HG03469 (cell line): ENCODE measurements at regions not wholly inside any gene's neighbourhood (a gene's known extent, or its start where the extent isn't known, plus 50 kb on each side); places are given as distances from the start of the nearest gene placed in this dataset.
"Not testable (repeated sequence)": the region's sequence is repeated elsewhere in the genome, so short reads cannot be mapped to it uniquely, and the experiment has no call there.

Source experiments
- ATAC-seq: cut with Tn5 transposase; IDR thresholded peaks from one replicate; pipeline ENCODE4 v1.9.1; 2021; ENCODE audit warnings: mild to moderate bottlenecking, moderate library complexity, moderate number of reproducible peaks; ENCODE audit not compliant: unreplicated experiment

GRCh38 chr20:56689318-56689717 is 60.2 kb downstream of the TFAP2C start:
- ATAC-seq: no peak

DNA sequence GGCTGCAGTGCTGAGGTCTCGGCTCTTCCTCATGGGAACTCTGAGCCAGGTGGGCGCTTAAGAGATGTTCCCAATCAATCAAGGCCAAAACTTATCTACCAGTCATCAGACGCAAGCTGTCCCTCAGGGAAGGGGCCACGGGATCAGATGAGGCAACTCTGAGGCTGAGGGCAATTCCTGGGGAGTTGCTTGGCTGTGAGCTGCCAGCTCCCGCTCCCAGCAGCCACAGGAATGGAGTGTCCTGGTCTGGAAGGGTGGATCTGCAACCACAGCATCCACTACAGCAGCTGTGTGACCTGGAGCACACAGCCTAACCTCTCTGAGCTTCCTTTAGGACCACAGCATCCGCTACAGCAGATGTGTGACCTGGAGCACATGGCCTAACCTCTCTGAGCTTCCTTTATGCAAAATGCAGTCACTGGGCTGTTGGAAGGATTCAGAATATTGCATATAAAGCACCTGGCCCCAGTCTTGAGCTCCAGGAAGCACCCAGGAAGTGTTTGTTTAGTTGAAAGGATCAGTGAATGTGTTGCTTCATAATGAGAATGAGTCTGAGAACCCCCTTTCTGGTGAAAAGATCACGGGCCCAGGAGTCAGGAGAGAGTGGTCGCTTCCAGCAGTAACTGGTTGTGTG is 60.9 kb downstream of the TFAP2C start:
- no peak for ATAC-seq

DNA sequence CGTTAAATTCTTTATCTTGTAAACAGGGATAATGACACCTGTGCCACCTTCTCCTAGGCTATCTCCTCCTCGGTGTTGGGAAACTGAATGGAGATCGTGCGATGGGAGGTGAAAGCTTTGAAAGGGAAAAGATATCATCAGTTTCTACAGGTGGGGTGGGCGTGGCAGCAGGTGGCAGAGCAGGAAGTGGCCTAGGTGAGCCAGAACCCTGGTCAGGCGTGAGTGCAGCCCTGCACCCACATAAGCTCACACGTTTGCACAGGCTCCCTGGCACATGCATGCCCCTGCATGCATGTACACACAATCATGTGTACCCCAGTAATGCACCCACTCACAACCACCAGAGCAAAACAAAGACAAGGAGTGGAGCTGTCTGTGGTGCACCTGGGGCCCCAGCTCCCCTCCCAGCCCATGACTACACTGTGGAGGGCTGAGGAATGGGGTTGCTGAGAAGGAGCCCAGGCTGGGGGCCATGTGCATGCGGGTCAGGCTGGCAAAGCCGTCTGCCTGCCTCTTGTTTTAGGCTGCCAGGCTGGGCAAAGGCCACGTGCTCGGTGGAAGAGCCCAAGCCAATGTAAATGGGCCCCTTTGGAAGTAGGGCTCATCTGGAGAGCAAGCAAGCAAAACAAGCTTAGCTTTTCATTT is 61.5 kb downstream of the TFAP2C start:
- no peak for ATAC-seq

- ATAC-seq: no peak
These were observed 62.4 kb downstream of the TFAP2C start for GRCh38 chr20:56691325-56691998.

GRCh38 chr20:56693217-56693616 is 64.1 kb downstream of the TFAP2C start:
- no peak for ATAC-seq

DNA sequence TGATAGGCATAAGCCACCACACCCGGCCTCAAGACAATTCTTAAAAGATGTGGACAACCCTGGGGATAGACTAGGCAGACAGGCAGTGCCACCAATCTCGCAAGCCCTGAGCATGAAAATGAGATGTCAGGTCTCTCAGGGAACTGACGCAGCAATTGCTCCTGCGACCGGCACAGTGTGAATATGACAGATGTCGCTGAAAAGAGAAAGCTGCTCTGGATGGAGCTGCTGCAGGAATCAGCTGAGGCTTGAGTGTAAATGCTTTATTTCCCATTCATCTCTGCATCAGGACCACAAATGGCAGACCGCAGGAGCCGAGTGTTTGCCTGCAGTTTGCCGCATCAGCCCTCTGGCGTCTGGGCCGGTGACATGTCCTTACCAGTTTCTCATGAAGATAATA is 68.4 kb downstream of the TFAP2C start:
- ATAC-seq: no peak

- ATAC-seq: no peak
These were observed 69.2 kb downstream of the TFAP2C start for GRCh38 chr20:56698297-56698696.

- no peak for ATAC-seq
These were observed 69.6 kb downstream of the TFAP2C start for GRCh38 chr20:56698749-56699148.

DNA sequence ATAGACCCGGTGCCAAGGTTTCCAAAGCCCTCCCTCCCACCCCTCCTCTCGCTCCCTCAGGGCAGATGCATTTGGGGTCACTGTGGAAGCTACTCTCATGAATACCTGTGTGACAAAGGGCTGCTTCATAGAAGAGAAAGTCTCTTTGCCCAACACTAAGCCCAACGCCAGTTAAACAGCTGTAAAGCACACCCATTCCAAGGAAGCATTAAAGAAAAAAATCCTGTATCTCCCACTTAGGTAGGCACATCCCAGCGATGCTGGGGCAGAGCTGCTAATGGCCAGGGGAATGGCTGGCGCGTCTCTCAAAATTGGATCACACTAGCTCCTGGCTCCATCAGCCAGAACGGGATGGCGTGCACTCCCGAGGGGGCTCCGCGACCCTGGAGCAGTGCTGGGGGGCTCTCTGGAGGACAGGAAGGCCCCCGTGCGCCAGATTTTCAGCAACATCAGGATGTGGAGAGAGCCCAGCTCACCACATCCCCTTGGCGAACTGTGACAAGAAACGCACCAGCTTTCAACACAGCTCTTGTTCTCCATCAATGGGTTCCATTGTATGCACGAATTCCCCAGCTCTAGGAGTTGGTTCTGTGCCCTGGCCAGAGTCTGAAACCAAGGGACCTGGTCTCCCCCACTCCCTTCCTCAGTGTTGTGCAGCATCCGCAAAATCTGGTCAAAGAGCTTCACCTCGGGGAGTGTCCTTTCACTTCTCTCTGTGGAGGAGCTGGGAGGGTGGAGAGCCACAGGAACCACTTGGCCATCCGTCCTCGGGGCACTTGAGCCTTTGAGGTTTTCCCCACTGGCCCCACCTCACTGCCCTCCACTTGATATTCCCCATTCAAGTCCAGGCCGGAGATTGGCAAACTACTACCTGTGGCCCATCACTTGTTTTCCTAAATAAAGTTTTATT is 74.1 kb downstream of the TFAP2C start:
- no peak for ATAC-seq

- no peak for ATAC-seq
These were observed 77.8 kb downstream of the TFAP2C start for GRCh38 chr20:56706867-56707360.

- no peak for ATAC-seq
These were observed 79.9 kb downstream of the TFAP2C start for GRCh38 chr20:56708991-56709390.

GRCh38 chr20:56710125-56710524 is 81.0 kb downstream of the TFAP2C start:
- no peak for ATAC-seq

DNA sequence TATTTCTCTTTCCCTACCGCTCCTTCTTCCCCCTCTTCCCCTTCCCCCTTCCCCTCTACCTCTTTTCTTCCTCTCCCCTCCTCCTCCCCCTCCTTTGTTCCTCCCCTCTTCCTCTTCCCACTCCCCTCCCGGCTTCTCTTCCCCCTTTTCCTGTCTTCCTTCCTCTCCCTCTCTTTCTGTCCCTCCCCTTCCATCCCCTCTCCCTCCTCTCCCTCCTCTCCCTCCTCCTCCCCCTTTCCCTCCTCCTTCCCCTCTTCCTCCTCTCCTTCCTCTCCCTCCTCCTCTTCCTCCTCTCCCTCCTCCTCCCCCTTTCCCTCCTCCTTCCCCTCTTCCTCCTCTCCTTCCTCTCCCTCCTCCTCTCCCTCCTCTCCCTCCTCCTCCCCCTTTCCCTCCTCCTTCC is 81.5 kb downstream of the TFAP2C start:
- not testable (repeated sequence) for ATAC-seq

GRCh38 chr20:56711018-56711417 is 81.9 kb downstream of the TFAP2C start:
- ATAC-seq: no peak

GRCh38 chr20:56715309-56715708 is 86.2 kb downstream of the TFAP2C start:
- ATAC-seq: no peak

DNA sequence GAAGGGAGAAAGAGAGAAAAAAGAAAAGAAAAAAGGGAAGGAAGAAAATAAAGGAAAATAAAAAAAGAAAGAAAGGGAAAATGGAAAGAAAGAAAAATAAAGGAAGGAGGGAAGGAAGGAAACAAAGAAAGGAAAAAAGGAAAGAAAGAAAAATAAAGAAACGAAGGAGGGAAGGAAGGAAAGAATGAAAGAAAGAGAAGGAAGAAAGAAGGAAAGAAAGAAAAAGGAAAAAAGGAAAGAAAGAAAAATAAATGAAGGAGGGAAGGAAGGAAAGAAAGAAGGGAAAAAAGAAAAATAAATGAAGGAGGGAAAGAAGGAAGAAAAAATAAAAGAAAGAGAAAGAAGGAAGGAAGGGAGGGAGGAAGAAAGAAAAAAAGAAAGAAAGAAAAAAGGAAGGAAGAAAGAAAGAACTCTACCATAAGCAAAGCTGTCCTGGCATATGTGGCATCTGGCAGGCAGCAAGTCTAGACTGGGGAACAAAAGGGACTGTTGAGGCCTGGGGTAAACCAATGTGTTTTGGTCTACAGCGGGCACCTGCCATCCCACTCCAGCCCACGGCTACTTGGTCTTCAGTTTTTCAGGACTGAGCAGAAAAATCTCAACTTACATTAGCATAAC is 86.9 kb downstream of the TFAP2C start:
- no peak for ATAC-seq

- no peak for ATAC-seq
These were observed 87.7 kb downstream of the TFAP2C start for GRCh38 chr20:56716806-56717205.

- ATAC-seq: no peak
These were observed 89.7 kb downstream of the TFAP2C start for GRCh38 chr20:56718816-56719215.

- no peak for ATAC-seq
These were observed 91.6 kb downstream of the TFAP2C start for GRCh38 chr20:56720620-56721213.

DNA sequence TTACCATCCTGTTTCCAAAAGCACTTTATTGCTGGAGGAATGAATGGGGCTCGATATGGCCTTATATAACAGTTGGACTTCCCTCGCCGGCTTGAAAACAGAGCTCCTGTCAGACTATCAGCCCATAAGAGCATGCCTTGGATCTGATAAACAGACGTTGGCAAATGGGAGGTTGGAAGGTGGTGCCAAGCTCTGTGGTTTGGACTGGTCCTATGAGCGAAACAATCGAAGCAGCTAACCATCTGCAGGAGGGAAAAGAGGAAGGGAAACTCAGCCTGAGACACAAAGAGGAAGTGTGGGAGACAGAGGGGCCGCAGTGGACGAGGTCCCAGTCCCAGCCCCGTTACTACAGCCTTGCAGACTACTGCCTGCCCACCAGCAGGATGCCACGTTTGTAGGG is 92.9 kb downstream of the TFAP2C start:
- ATAC-seq: no peak
